SIG-M5 treated with dmso at 0.1 percent for 504 hours (cell line): ENCODE measurements at regions not wholly inside any gene's neighbourhood (a gene's known extent, or its start where the extent isn't known, plus 50 kb on each side); places are given as distances from the start of the nearest gene placed in this dataset.
"Not testable (repeated sequence)": the region's sequence is repeated elsewhere in the genome, so short reads cannot be mapped to it uniquely, and the experiment has no call there.

Source experiments
- DNase-seq: peaks from one replicate; lab custom pipeline; 2025; ENCODE audit not compliant: unreplicated experiment; lab: John Stamatoyannopoulos, UW

GRCh38 chr6:120383681-120384080 is 950.6 kb downstream of the TBC1D32 start:
- no peak for DNase-seq

GRCh38 chr6:120378582-120379220 is 955.6 kb downstream of the TBC1D32 start:
- peak; percentile 9 for DNase-seq

GRCh38 chr6:120373185-120373584 is 961.1 kb downstream of the TBC1D32 start:
- no peak for DNase-seq

GRCh38 chr6:120363429-120363828 is 970.9 kb downstream of the TBC1D32 start:
- no peak for DNase-seq

GRCh38 chr6:120358535-120358934 is 975.7 kb downstream of the TBC1D32 start:
- not testable (repeated sequence) for DNase-seq

GRCh38 chr6:120357447-120357846 is 976.8 kb downstream of the TBC1D32 start:
- DNase-seq, result no peak

- no peak for DNase-seq
Observed at GRCh38 chr6:120355822-120356221, 978.5 kb downstream of the TBC1D32 start.

GRCh38 chr6:120354452-120355098 is 979.7 kb downstream of the TBC1D32 start:
- DNase-seq, result no peak

GRCh38 chr6:120352491-120352890 is 981.8 kb downstream of the TBC1D32 start:
- DNase-seq, result no peak

GRCh38 chr6:120348926-120349325 is 985.4 kb downstream of the TBC1D32 start:
- no peak for DNase-seq

GRCh38 chr6:120328521-120328920 is 979.0 kb upstream of the MAN1A1 start:
- no peak for DNase-seq

- DNase-seq, result no peak
Observed at GRCh38 chr6:120320481-120321162, 971.1 kb upstream of the MAN1A1 start.

- DNase-seq, result no peak
Observed at GRCh38 chr6:120304223-120304622, 954.7 kb upstream of the MAN1A1 start.

GRCh38 chr6:120303527-120303926 is 954.0 kb upstream of the MAN1A1 start:
- DNase-seq, result no peak

- no peak for DNase-seq
Observed at GRCh38 chr6:120302041-120302440, 952.5 kb upstream of the MAN1A1 start.

- no peak for DNase-seq
Observed at GRCh38 chr6:120290964-120291363, 941.4 kb upstream of the MAN1A1 start.

- DNase-seq, result no peak
Observed at GRCh38 chr6:120282005-120282404, 932.4 kb upstream of the MAN1A1 start.

GRCh38 chr6:120279466-120280167 is 930.1 kb upstream of the MAN1A1 start:
- no peak for DNase-seq

- no peak for DNase-seq
Observed at GRCh38 chr6:120278689-120279396, 929.3 kb upstream of the MAN1A1 start.

GRCh38 chr6:120274547-120274946 is 925.0 kb upstream of the MAN1A1 start:
- peak; percentile 0 for DNase-seq

- DNase-seq, result no peak
Observed at GRCh38 chr6:120273411-120273810, 923.9 kb upstream of the MAN1A1 start.
